GM18502 (cell line): ENCODE measurements at regions not wholly inside any gene's neighbourhood (a gene's known extent, or its start where the extent isn't known, plus 50 kb on each side); places are given as distances from the start of the nearest gene placed in this dataset.
A peak's percentile ranks its signal among the peaks of the same experiment; 100 is the strongest.

ENCODE experiments used
- ATAC-seq: cut with Tn5 transposase; IDR thresholded peaks from one replicate; pipeline ENCODE4 v1.9.1; 2021; ENCODE audit warnings: mild to moderate bottlenecking; ENCODE audit not compliant: unreplicated experiment, poor library complexity

GRCh38 chr1:199353906-199354305 is 673.6 kb upstream of the NR5A2 start:
- ATAC-seq: no peak

- no peak for ATAC-seq
Observed at GRCh38 chr1:199356561-199356960, 670.9 kb upstream of the NR5A2 start.

GRCh38 chr1:199357599-199357998 is 669.9 kb upstream of the NR5A2 start:
- no peak for ATAC-seq

- ATAC-seq: no peak
Observed at GRCh38 chr1:199362996-199363395, 664.5 kb upstream of the NR5A2 start.

GRCh38 chr1:199373139-199373538 is 654.4 kb upstream of the NR5A2 start:
- ATAC-seq: no peak

- ATAC-seq: no peak
Observed at GRCh38 chr1:199377211-199377610, 650.3 kb upstream of the NR5A2 start.

GRCh38 chr1:199383793-199384192 is 643.7 kb upstream of the NR5A2 start:
- no peak for ATAC-seq

GRCh38 chr1:199394856-199395255 is 632.7 kb upstream of the NR5A2 start:
- no peak for ATAC-seq

- ATAC-seq: no peak
Observed at GRCh38 chr1:199396456-199396855, 631.1 kb upstream of the NR5A2 start.

- peak; percentile 88 for ATAC-seq
Observed at GRCh38 chr1:199399996-199400724, 627.4 kb upstream of the NR5A2 start.

- ATAC-seq: no peak
Observed at GRCh38 chr1:199403531-199404116, 623.9 kb upstream of the NR5A2 start.

GRCh38 chr1:199404191-199404590 is 623.3 kb upstream of the NR5A2 start:
- no peak for ATAC-seq

GRCh38 chr1:199404976-199405375 is 622.5 kb upstream of the NR5A2 start:
- no peak for ATAC-seq

GRCh38 chr1:199405634-199406196 is 621.8 kb upstream of the NR5A2 start:
- ATAC-seq: no peak

- no peak for ATAC-seq
Observed at GRCh38 chr1:199410462-199410861, 617.0 kb upstream of the NR5A2 start.

GRCh38 chr1:199411506-199411905 is 616.0 kb upstream of the NR5A2 start:
- no peak for ATAC-seq

GRCh38 chr1:199422206-199422605 is 605.3 kb upstream of the NR5A2 start:
- no peak for ATAC-seq

GRCh38 chr1:199447906-199448305 is 579.6 kb upstream of the NR5A2 start:
- ATAC-seq: no peak

- no peak for ATAC-seq
Observed at GRCh38 chr1:199448646-199449045, 578.9 kb upstream of the NR5A2 start.

GRCh38 chr1:199449221-199449620 is 578.3 kb upstream of the NR5A2 start:
- ATAC-seq: no peak

GRCh38 chr1:199449681-199450080 is 577.8 kb upstream of the NR5A2 start:
- no peak for ATAC-seq

- ATAC-seq: no peak
Observed at GRCh38 chr1:199452627-199453026, 574.9 kb upstream of the NR5A2 start.
